PC-9 (cell line): ENCODE measurements at regions not wholly inside any gene's neighbourhood (a gene's known extent, or its start where the extent isn't known, plus 50 kb on each side); places are given as distances from the start of the nearest gene placed in this dataset.

Experiments
- BruUV-seq: library from RNA; stranded (reverse); fragments of 400-500 nt; replicated peaks from 2 replicates; lab custom pipeline; 2021; lab: Mats Ljungman, UMichigan
- CTCF ChIA-PET: fragments of 300-600 bp; sonication (Branson Sonifier 250); formaldehyde crosslinking; loops from one replicate; lab custom pipeline; 2022; ENCODE audit warnings: antibody characterized with exemption; lab: Charles Lee
- POLR2A ChIA-PET: fragments of 300-600 bp; sonication (Branson Sonifier 250); formaldehyde crosslinking; loops from one replicate; lab custom pipeline; 2022; ENCODE audit warnings: antibody characterized with exemption; ENCODE audit not compliant: unreplicated experiment; lab: Charles Lee
- DNase-seq, 2 experiments: peaks; one replicate each; pipeline versions ENCODE4 v3.0.0 to v3.0.0-alpha.2; 2015 to 2022; ENCODE audit warnings: mixed read lengths in 1 of 2
- H2AFZ ChIP-seq: fragments of 200-600 bp; sonication (generic); 2 replicates; pipeline ENCODE4 v1.8.1; 2017; ENCODE audit warnings: antibody characterized with exemption
- H3F3A ChIP-seq: fragments of 200-600 bp; sonication (generic); 2 replicates; pipeline ENCODE4 v1.8.1; 2017; ENCODE audit warnings: antibody characterized with exemption, mild to moderate bottlenecking, low read depth; ENCODE audit not compliant: insufficient read depth
- H3K27ac ChIP-seq: fragments of 200-600 bp; sonication (generic); 2 replicates; pipeline ENCODE4 v1.6.1; 2016; ENCODE audit warnings: mixed run types
- H3K27me3 ChIP-seq: fragments of 200-600 bp; sonication (generic); 2 replicates; pipeline ENCODE4 v1.6.1; 2016; ENCODE audit warnings: low read depth, mixed run types; ENCODE audit not compliant: insufficient read depth
- H3K36me3 ChIP-seq: fragments of 200-600 bp; sonication (generic); 2 replicates; pipeline ENCODE4 v1.6.1; 2016; ENCODE audit warnings: low read depth, mixed run types
- H3K4me1 ChIP-seq: fragments of 200-600 bp; sonication (generic); replicated peaks from 2 replicates; pipeline ENCODE4 v1.6.1; 2016; ENCODE audit warnings: mixed run types; ENCODE audit not compliant: insufficient read depth
- H3K4me2 ChIP-seq: fragments of 200-600 bp; sonication (generic); 2 replicates; pipeline ENCODE4 v1.6.1; 2017; ENCODE audit warnings: mixed run types
- H3K4me3 ChIP-seq: fragments of 200-600 bp; sonication (generic); 2 replicates; pipeline ENCODE4 v1.6.1; 2016; ENCODE audit warnings: mixed run types
- H3K79me2 ChIP-seq: fragments of 200-600 bp; sonication (generic); 2 replicates; pipeline ENCODE4 v1.6.1; 2017; ENCODE audit warnings: low read depth, mixed run types
- H3K9me2 ChIP-seq: fragments of 200-600 bp; sonication (generic); 2 replicates; pipeline ENCODE4 v1.8.1; 2017; ENCODE audit warnings: mild to moderate bottlenecking; ENCODE audit not compliant: insufficient read depth
- H3K9me3 ChIP-seq: fragments of 200-600 bp; sonication (generic); 2 replicates; pipeline ENCODE4 v1.8.1; 2016; ENCODE audit warnings: low read depth; ENCODE audit not compliant: insufficient read depth
- H4K20me1 ChIP-seq: fragments of 200-600 bp; sonication (generic); 2 replicates; pipeline ENCODE4 v1.8.1; 2017; ENCODE audit not compliant: insufficient read depth
- EZH2 ChIP-seq: fragments of 200-600 bp; sonication (generic); IDR thresholded peaks from 2 replicates; pipeline ENCODE4 v1.8.0; 2017; ENCODE audit warnings: antibody characterized with exemption, low read depth
- intact Hi-C: fragments of 100-400 bp; cut with micrococcal nuclease; formaldehyde crosslinking; loops from one replicate; pipeline ENCODE4 v1.10.0; 2022; ENCODE audit not compliant: unreplicated experiment
- TF ChIP-seq, protein P1 (sequence below): fragments of 200-600 bp; sonication (generic); conservative IDR thresholded peaks from 2 replicates; pipeline ENCODE4 v1.6.1; 2017; ENCODE audit warnings: mixed run types, antibody characterized with exemption, mild to moderate bottlenecking, moderate library complexity

DNA sequence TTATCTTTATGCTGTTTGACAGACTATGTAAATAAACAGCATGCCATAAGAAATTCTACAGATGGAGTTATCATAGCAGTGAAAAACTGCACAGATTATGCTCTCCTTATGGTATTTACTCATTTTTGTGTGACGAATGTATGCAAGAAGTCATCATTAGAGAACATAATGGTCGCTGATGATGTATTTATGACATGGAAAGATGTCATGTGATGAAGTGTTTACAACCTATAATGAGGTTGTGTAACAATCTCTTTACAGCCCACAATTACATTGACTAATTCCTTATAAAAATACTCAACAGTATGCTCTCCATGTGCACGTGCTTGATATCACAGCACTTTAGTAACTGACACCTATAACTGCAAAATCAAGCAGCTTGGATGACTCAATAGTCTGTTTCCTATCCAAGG lies 192.4 kb downstream of the BMP2 start:
- H3K9me3 ChIP-seq = no peaks in the 10 kb centered on the region
- no peak overlapping the region for H3K27ac ChIP-seq
- POLR2A ChIA-PET = no interaction called here
- TF ChIP-seq EZH2 = no peak
- TF ChIP-seq, protein P1, sequence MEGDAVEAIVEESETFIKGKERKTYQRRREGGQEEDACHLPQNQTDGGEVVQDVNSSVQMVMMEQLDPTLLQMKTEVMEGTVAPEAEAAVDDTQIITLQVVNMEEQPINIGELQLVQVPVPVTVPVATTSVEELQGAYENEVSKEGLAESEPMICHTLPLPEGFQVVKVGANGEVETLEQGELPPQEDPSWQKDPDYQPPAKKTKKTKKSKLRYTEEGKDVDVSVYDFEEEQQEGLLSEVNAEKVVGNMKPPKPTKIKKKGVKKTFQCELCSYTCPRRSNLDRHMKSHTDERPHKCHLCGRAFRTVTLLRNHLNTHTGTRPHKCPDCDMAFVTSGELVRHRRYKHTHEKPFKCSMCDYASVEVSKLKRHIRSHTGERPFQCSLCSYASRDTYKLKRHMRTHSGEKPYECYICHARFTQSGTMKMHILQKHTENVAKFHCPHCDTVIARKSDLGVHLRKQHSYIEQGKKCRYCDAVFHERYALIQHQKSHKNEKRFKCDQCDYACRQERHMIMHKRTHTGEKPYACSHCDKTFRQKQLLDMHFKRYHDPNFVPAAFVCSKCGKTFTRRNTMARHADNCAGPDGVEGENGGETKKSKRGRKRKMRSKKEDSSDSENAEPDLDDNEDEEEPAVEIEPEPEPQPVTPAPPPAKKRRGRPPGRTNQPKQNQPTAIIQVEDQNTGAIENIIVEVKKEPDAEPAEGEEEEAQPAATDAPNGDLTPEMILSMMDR = no peak
- H3K4me2 ChIP-seq = no peak overlapping the region
- H2AFZ ChIP-seq = no peak overlapping the region
- no peak overlapping the region for H3K4me3 ChIP-seq
- intact Hi-C loops = no loop called here
- DNase-seq = no peak
- no peaks in the 10 kb centered on the region for H3K79me2 ChIP-seq
- BruUV-seq = no TSS peak
- no peaks in the 10 kb centered on the region for H4K20me1 ChIP-seq
- no peaks in the 10 kb centered on the region for H3K27me3 ChIP-seq
- CTCF ChIA-PET = no interaction called here
- H3F3A ChIP-seq = no peaks in the 10 kb centered on the region
- no peaks in the 10 kb centered on the region for H3K4me1 ChIP-seq
- no peaks in the 10 kb centered on the region; the same call in 1 of the 2 replicates for H3K9me2 ChIP-seq
- H3K36me3 ChIP-seq = no peaks in the 10 kb centered on the region

DNA sequence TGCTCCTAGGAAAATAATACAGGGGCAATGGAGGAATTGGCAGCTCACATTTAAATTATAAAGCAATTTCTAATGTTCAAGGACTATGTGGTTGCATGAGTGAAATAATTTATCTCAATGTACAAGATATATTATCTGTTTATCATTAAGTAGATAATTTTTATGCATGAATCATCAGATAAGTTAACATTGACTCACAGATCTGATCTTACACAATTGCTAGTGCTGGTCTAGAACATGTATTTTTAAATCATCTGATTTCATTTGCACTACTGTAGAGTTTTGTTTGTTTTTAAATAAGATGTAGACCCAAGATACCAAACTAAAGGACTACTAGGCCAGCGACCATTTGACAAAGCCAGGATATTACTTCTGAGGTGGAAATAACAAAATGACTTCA lies 199.2 kb downstream of the BMP2 start:
- H3K27ac ChIP-seq = no peak overlapping the region
- no peaks in the 10 kb centered on the region for H3K9me3 ChIP-seq
- no peaks in the 10 kb centered on the region for H4K20me1 ChIP-seq
- no peaks in the 10 kb centered on the region for H3K4me1 ChIP-seq
- no peaks in the 10 kb centered on the region for H3K79me2 ChIP-seq
- ChIA-PET POLR2A (no interaction called here), CTCF (no interaction called here)
- H3K9me2 ChIP-seq = no peaks in the 10 kb centered on the region; the same call in 1 of the 2 replicates
- no peak overlapping the region for H2AFZ ChIP-seq
- no peaks in the 10 kb centered on the region for H3F3A ChIP-seq
- no peaks in the 10 kb centered on the region for H3K27me3 ChIP-seq
- no peaks in the 10 kb centered on the region for H3K36me3 ChIP-seq
- H3K4me3 ChIP-seq = no peak overlapping the region
- intact Hi-C loops = no loop called here
- no peak for DNase-seq
- BruUV-seq = no TSS peak
- TF ChIP-seq, protein P1 = no peak
- TF ChIP-seq EZH2 = no peak
- H3K4me2 ChIP-seq = no peak overlapping the region

DNA sequence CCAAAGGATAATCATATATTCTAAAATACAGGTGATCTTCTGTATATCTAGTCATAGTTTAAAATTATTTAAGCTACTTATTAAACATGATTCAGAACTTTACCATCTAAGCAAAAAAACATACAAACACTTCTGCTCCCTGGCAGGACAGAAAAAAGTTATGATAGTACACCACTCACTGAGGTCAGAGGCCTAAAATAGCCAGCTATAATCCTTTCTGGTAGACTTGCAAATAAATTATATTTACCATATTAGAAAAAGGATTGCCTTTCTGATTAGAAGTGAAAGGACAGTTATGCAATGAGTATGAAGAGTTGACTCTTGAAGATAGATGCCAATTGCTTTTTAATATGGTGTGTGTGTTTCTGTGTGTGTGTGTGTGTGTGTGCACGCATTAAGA lies 207.4 kb downstream of the BMP2 start:
- Histone ChIP-seq H3K79me2 (no peaks in the 10 kb centered on the region), H3K4me2 (no peak overlapping the region), H3K9me2 (no peaks in the 10 kb centered on the region), H3K9me3 (no peaks in the 10 kb centered on the region), H3F3A (no peaks in the 10 kb centered on the region), H3K4me3 (no peak overlapping the region), H3K36me3 (no peaks in the 10 kb centered on the region), H2AFZ (no peak overlapping the region), H3K4me1 (no peaks in the 10 kb centered on the region), H3K27ac (no peak overlapping the region), H3K27me3 (no peaks in the 10 kb centered on the region), H4K20me1 (no peaks in the 10 kb centered on the region)
- intact Hi-C loops = no loop called here
- DNase-seq = no peak
- TF ChIP-seq, protein P1 = no peak
- no peak for TF ChIP-seq EZH2
- CTCF ChIA-PET = no interaction called here
- no TSS peak for BruUV-seq
- POLR2A ChIA-PET = no interaction called here
